Neutrophil (primary cell): ENCODE measurements at regions not wholly inside any gene's neighbourhood (a gene's known extent, or its start where the extent isn't known, plus 50 kb on each side); places are given as distances from the start of the nearest gene placed in this dataset.

Experiments used
- H3K27ac ChIP-seq: fragments of 200-600 bp; sonication (generic); 2 replicates; pipeline ENCODE4 v1.5.1; 2016; ENCODE audit warnings: mild to moderate bottlenecking, moderate library complexity
- H3K27me3 ChIP-seq: fragments of 200-600 bp; sonication (generic); 2 replicates; pipeline ENCODE4 v1.6.0; 2016; ENCODE audit warnings: mild to moderate bottlenecking
- H3K36me3 ChIP-seq: fragments of 200-600 bp; sonication (generic); 2 replicates; pipeline ENCODE4 v1.5.1; 2017
- H3K4me1 ChIP-seq, 2 experiments: fragments of 200-600 bp in 1 of 2; sonication (generic) in 1 of 2; 1 replicate in 1 of 2; 2 replicates in 1 of 2; pipeline versions ENCODE4 v1.5.1 to v1.6.1; 2013 to 2016; ENCODE audit warnings: low read depth in 1 of 2, low read length in 1 of 2, mild to moderate bottlenecking in 1 of 2, moderate library complexity in 1 of 2; ENCODE audit not compliant: control insufficient read depth in 1 of 2, insufficient read depth in 1 of 2
- H3K4me3 ChIP-seq, 2 experiments: fragments of 200-600 bp in 1 of 2; sonication (generic) in 1 of 2; 1 replicate in 1 of 2; 2 replicates in 1 of 2; pipeline ENCODE4 v1.5.1; 2013 to 2016; ENCODE audit warnings: low read depth in 1 of 2, low read length in 1 of 2, mild to moderate bottlenecking in 1 of 2, moderate library complexity in 1 of 2
- H3K9me3 ChIP-seq: fragments of 200-600 bp; sonication (generic); 2 replicates; pipeline ENCODE4 v1.5.1; 2016
- CTCF ChIP-seq: fragments of 200-600 bp; sonication (generic); IDR thresholded peaks from 2 replicates; pipeline ENCODE4 v1.5.1; 2016; ENCODE audit warnings: antibody characterized with exemption

DNA sequence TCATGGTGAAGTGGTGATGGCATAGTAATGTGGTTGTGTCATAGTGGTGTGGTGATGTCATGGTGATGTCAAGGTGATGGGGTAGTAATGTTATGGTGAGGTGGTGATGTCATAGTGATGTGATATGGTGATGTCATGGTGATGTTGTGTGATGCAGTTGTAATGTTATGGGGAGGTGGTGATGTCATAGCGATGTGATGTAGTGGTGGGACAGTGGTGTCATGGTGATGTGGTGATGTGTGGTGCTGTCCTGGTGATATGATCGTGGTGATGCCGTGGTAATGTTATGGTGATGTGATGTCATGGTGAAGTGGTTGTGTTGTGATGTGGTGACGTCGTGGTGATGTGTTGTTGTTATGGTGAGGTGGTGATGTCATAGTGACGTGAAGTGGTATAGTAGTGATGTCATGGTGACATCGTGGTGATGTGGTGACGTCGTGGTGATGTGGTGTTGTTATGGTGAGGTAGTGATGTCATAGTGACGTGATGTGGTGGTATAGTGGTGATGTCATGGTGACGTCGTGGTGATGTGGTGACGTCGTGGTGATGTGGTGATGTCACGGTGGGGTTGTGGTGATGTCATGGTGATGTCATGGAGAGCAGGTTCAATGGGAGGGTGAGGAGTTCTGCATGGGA, 242.7 kb upstream of the MYT1L start:
- no peak overlapping the region for H3K27ac ChIP-seq
- no peaks in the 10 kb centered on the region for H3K4me1 ChIP-seq
- no peaks in the 10 kb centered on the region for H3K36me3 ChIP-seq
- H3K27me3 ChIP-seq: no peaks in the 10 kb centered on the region
- H3K4me3 ChIP-seq: no peak overlapping the region
- TF ChIP-seq CTCF: no peak
- H3K9me3 ChIP-seq: peaks cover 6% of the 10 kb centered on the region

GRCh38 chr2:2573205-2573604, 242.1 kb upstream of the MYT1L start:
- peaks cover 6% of the 10 kb centered on the region for H3K9me3 ChIP-seq
- no peak for TF ChIP-seq CTCF

DNA sequence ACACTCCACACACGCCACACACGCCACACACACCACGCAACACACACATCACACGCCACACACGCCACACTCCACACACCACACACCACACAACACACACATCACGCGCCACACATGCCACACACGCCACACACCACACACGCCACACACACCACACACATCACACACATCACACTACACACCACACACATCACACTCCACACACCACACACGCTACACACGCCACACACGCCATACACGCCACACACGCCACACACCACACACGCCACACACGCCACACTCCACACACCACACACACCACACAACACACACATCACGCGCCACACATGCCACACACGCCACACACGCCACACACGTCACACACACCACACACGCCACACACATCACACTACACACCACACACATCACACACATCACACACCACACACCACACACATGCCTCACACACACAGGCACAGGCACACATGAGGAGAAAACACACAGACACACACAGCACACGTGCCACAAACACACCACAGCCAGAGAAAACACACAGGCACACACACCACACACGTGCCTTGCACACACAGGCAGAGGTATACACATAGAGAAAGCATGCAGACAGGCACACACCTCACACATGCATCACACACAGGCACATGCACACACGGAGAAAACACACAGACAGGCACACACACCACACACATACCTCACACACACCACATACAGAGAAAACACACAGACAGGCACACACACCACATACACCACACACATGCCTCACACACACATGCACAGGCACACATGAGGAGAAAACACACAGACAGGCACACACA, 241.5 kb upstream of the MYT1L start:
- H3K4me1 ChIP-seq: no peaks in the 10 kb centered on the region
- H3K4me3 ChIP-seq: no peak overlapping the region
- H3K27ac ChIP-seq: no peak overlapping the region
- H3K36me3 ChIP-seq: no peaks in the 10 kb centered on the region
- TF ChIP-seq CTCF: no peak
- no peaks in the 10 kb centered on the region for H3K27me3 ChIP-seq
- H3K9me3 ChIP-seq: peaks cover 6% of the 10 kb centered on the region

More at GRCh38 chr2:2573205-2573604, 242.1 kb upstream of the MYT1L start:
- Histone ChIP-seq H3K4me1 (no peaks in the 10 kb centered on the region), H3K27ac (no peak overlapping the region), H3K4me3 (no peak overlapping the region), H3K36me3 (no peaks in the 10 kb centered on the region), H3K27me3 (no peaks in the 10 kb centered on the region)

GRCh38 chr2:2571301-2572150, 240.5 kb upstream of the MYT1L start:
- Histone ChIP-seq H3K4me1 (no peaks in the 10 kb centered on the region), H3K9me3 (peaks cover 6% of the 10 kb centered on the region), H3K4me3 (no peak overlapping the region), H3K36me3 (no peaks in the 10 kb centered on the region), H3K27ac (no peak overlapping the region), H3K27me3 (no peaks in the 10 kb centered on the region)
- TF ChIP-seq CTCF: no peak

DNA sequence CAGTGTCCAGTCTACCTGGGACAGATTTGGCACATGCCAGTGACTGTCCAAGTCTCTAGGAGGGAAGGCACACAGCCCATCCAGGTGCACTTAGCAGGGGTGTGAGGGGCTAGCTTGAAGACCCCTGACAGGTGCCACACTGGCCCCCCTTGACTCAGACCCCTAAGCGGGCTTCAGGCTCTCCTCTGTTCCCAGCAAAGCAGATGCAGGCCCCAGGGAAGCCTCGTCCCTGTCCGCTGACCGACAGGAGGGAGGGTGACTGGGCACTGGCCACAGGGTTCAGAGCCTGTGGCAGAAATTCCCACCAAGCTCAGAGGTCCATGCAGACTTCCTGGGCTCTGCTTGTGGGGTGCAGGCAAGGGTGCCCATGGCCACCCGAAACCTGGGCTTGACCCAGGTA, 239.8 kb upstream of the MYT1L start:
- Histone ChIP-seq H3K27ac (no peak overlapping the region), H3K4me3 (no peak overlapping the region), H3K36me3 (no peaks in the 10 kb centered on the region), H3K4me1 (no peaks in the 10 kb centered on the region), H3K27me3 (no peaks in the 10 kb centered on the region), H3K9me3 (peaks cover 6% of the 10 kb centered on the region)
- no peak for TF ChIP-seq CTCF
